ENCODE measurements at regions not wholly inside any gene's neighbourhood (a gene's known extent, or its start where the extent isn't known, plus 50 kb on each side); places are given as distances from the start of the nearest gene placed in this dataset.

GRCh38 chr10:105370692-105371091 lies 729.6 kb downstream of the SORCS3 start:
- Mint-ChIP-seq H3K36me3 (no peaks in the 10 kb centered on the region), H3K9me3 (peaks cover 6% of the 10 kb centered on the region), H3K4me3 (no peak overlapping the region), H3K27ac (no peak overlapping the region), H3K4me1 (ENCODE audit: low read depth in 2 of 2) (no peaks in the 10 kb centered on the region), H3K27me3 (no peaks in the 10 kb centered on the region)
- DNase-seq (ENCODE audit: low spot score) (no peak), ATAC-seq (no peak)

GRCh38 chr10:105359708-105360107 lies 718.6 kb downstream of the SORCS3 start:
- H3K4me1 Mint-ChIP-seq (ENCODE audit: low read depth in 2 of 2): no peaks in the 10 kb centered on the region
- H3K4me3 Mint-ChIP-seq: no peak overlapping the region
- H3K9me3 Mint-ChIP-seq: peaks cover 9% of the 10 kb centered on the region
- no peaks in the 10 kb centered on the region for H3K36me3 Mint-ChIP-seq
- ATAC-seq (no peak), DNase-seq (ENCODE audit: low spot score) (no peak)
- H3K27ac Mint-ChIP-seq: no peak overlapping the region
- H3K27me3 Mint-ChIP-seq: no peaks in the 10 kb centered on the region

- no peak for ATAC-seq
- Mint-ChIP-seq H3K4me1 (ENCODE audit: low read depth in 2 of 2) (no peaks in the 10 kb centered on the region), H3K27ac (no peak overlapping the region), H3K27me3 (no peaks in the 10 kb centered on the region), H3K4me3 (no peak overlapping the region), H3K9me3 (peaks cover 4% of the 10 kb centered on the region), H3K36me3 (no peaks in the 10 kb centered on the region)
- no peak for DNase-seq (ENCODE audit: low spot score)
Observed at GRCh38 chr10:105358911-105359310, 717.8 kb downstream of the SORCS3 start.

DNA sequence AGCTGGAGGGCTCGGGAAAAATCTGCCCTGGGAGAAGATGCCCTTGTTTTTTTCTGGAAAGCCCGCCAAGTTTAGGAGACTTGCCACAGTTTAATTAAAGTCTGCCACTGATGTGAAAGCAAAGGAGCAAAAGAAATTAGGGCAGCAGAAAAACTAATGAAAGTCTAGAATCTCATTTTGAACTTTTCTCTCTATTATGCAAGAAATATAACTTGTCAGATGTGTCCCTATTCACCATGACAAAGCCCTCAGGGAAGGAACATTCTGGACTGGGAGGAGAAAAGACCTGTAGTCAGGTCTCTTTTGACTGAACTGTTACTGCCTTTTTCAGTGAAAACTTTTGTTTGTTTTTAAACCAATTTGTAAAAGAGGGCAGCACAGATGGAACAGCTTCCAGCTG lies 715.5 kb downstream of the SORCS3 start:
- no peak for ATAC-seq
- Mint-ChIP-seq H3K36me3 (no peaks in the 10 kb centered on the region), H3K9me3 (peaks cover 6% of the 10 kb centered on the region), H3K4me1 (ENCODE audit: low read depth in 2 of 2) (no peaks in the 10 kb centered on the region), H3K27ac (no peak overlapping the region), H3K27me3 (no peaks in the 10 kb centered on the region), H3K4me3 (no peak overlapping the region)
- no peak for DNase-seq (ENCODE audit: low spot score)

DNA sequence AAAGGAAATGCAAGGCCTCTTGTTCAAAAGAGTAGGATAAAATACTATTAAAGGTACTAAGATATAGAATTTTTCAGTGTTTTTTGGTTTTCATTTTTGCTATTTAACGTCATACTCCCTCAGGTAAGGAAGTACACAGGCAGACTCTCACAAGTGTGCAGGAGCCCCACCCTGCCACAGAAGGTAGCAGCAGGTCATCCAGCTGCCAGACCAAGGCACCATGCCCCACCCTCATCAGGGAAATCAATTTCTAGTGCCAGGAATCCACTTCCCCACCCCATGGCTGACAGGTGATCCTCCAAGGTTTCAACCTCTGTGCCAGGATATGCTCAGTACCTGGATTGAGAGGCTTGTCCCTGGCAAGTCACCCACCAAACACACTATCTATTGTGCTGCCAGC lies 712.9 kb downstream of the SORCS3 start:
- peaks cover 6% of the 10 kb centered on the region for H3K9me3 Mint-ChIP-seq
- no peaks in the 10 kb centered on the region for H3K36me3 Mint-ChIP-seq
- ATAC-seq (peak in 1 of 2 donors; percentile 13), DNase-seq (ENCODE audit: low spot score) (no peak)
- no peaks in the 10 kb centered on the region for H3K4me1 Mint-ChIP-seq (ENCODE audit: low read depth in 2 of 2)
- H3K27ac Mint-ChIP-seq: no peak overlapping the region
- H3K27me3 Mint-ChIP-seq: no peaks in the 10 kb centered on the region
- H3K4me3 Mint-ChIP-seq: no peak overlapping the region

- peaks cover 6% of the 10 kb centered on the region for H3K9me3 Mint-ChIP-seq
- DNase-seq (ENCODE audit: low spot score) (no peak), ATAC-seq (no peak)
- H3K4me3 Mint-ChIP-seq: no peak overlapping the region
- H3K4me1 Mint-ChIP-seq (ENCODE audit: low read depth in 2 of 2): no peaks in the 10 kb centered on the region
- H3K27ac Mint-ChIP-seq: no peak overlapping the region
- no peaks in the 10 kb centered on the region for H3K36me3 Mint-ChIP-seq
- no peaks in the 10 kb centered on the region for H3K27me3 Mint-ChIP-seq
Observed at GRCh38 chr10:105352827-105353226, 711.7 kb downstream of the SORCS3 start.

GRCh38 chr10:105352281-105352680 lies 711.2 kb downstream of the SORCS3 start:
- Mint-ChIP-seq H3K4me3 (no peak overlapping the region), H3K27ac (no peak overlapping the region), H3K36me3 (no peaks in the 10 kb centered on the region), H3K9me3 (peaks cover 10% of the 10 kb centered on the region), H3K27me3 (no peaks in the 10 kb centered on the region), H3K4me1 (ENCODE audit: low read depth in 2 of 2) (no peaks in the 10 kb centered on the region)
- DNase-seq (ENCODE audit: low spot score) (no peak), ATAC-seq (no peak)

DNA sequence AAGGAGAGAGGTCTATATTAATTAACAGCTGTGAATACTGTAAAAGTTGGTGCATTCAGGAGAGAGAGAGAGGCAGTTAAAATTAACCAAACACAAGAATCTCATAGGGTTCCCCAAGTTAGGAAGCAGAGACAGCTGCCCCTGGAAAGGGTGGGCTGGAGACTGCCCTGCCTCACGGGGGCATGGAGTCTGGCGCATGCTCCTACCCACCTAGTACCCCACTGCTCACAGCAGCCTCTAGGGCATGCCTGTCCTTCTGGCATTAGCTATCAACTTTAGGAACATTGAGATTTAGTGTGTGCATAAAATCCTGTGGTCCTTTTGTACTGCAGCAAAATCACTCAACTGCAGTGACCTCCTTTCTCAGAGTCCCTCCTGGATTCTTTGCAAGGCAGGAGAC lies 710.1 kb downstream of the SORCS3 start:
- Mint-ChIP-seq H3K9me3 (peaks cover 12% of the 10 kb centered on the region), H3K4me1 (ENCODE audit: low read depth in 2 of 2) (no peaks in the 10 kb centered on the region), H3K27ac (no peak overlapping the region), H3K36me3 (no peaks in the 10 kb centered on the region), H3K27me3 (no peaks in the 10 kb centered on the region), H3K4me3 (no peak overlapping the region)
- ATAC-seq (peak in 1 of 2 donors; percentile 44), DNase-seq (ENCODE audit: low spot score) (no peak)

DNA sequence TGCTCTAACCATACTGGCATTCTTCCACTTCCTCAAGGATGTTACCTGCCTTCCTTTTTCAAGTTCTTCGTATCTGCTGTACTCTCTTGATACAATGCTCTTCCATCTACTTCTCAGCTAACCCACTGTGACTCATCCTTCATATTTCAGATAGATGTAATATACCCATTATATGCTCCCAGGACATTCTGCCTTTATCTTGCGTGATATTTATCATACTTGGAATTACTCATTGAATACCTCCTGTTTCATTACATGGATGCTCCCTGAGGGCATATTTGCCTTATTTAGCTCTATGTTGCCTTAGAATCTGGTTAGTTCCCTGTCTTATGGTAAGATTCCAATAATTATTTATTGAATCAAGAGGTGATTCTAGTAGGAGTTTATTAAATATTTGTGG lies 706.4 kb downstream of the SORCS3 start:
- DNase-seq (ENCODE audit: low spot score) (no peak), ATAC-seq (no peak)
- Mint-ChIP-seq H3K9me3 (peaks cover 6% of the 10 kb centered on the region), H3K36me3 (no peaks in the 10 kb centered on the region), H3K4me3 (no peak overlapping the region), H3K4me1 (ENCODE audit: low read depth in 2 of 2) (no peaks in the 10 kb centered on the region), H3K27me3 (no peaks in the 10 kb centered on the region), H3K27ac (no peak overlapping the region)

- ATAC-seq (peak in 1 of 2 donors; percentile 27), DNase-seq (ENCODE audit: low spot score) (no peak)
- no peaks in the 10 kb centered on the region for H3K36me3 Mint-ChIP-seq
- peaks cover 8% of the 10 kb centered on the region for H3K9me3 Mint-ChIP-seq
- H3K27me3 Mint-ChIP-seq: no peaks in the 10 kb centered on the region
- H3K4me3 Mint-ChIP-seq: no peak overlapping the region
- no peak overlapping the region for H3K27ac Mint-ChIP-seq
- H3K4me1 Mint-ChIP-seq (ENCODE audit: low read depth in 2 of 2): no peaks in the 10 kb centered on the region
Observed at GRCh38 chr10:105342606-105343005, 701.5 kb downstream of the SORCS3 start.

GRCh38 chr10:105339669-105340068 lies 698.6 kb downstream of the SORCS3 start:
- no peaks in the 10 kb centered on the region for H3K27me3 Mint-ChIP-seq
- no peaks in the 10 kb centered on the region for H3K36me3 Mint-ChIP-seq
- no peak for DNase-seq (ENCODE audit: low spot score)
- H3K27ac Mint-ChIP-seq: no peak overlapping the region
- no peaks in the 10 kb centered on the region for H3K4me1 Mint-ChIP-seq (ENCODE audit: low read depth in 2 of 2)
- H3K9me3 Mint-ChIP-seq: peaks cover 10% of the 10 kb centered on the region
- ATAC-seq: no peak
- no peak overlapping the region for H3K4me3 Mint-ChIP-seq

GRCh38 chr10:105328503-105329133 lies 687.5 kb downstream of the SORCS3 start:
- Mint-ChIP-seq H3K9me3 (peaks cover 8% of the 10 kb centered on the region), H3K36me3 (peaks cover 4% of the 10 kb centered on the region), H3K27ac (no peak overlapping the region), H3K4me3 (no peak overlapping the region), H3K4me1 (ENCODE audit: low read depth in 2 of 2) (no peaks in the 10 kb centered on the region), H3K27me3 (no peaks in the 10 kb centered on the region)
- ATAC-seq (no peak), DNase-seq (ENCODE audit: low spot score) (no peak)

Measured in natural killer cell treated with Interleukin-12 subunit alpha and Interleukin-12 subunit beta and Interleukin-15 and Interleukin-18, amount 100 ng/mL, for 72 hours (primary cell).